ENCODE measurements at regions not wholly inside any gene's neighbourhood (a gene's known extent, or its start where the extent isn't known, plus 50 kb on each side); places are given as distances from the start of the nearest gene placed in this dataset.
"Not testable (repeated sequence)": the region's sequence is repeated elsewhere in the genome, so short reads cannot be mapped to it uniquely, and the experiment has no call there.

- DNase-seq (no peak), ATAC-seq (ENCODE audit: poor library complexity) (no peak)
- intact Hi-C loops (cut with DNase I): no loop called here
Observed at GRCh38 chr2:167851323-167851860, 396.0 kb downstream of the STK39 start.

- intact Hi-C loops (cut with DNase I): no loop called here
Observed at GRCh38 chr2:167844714-167845530, 402.5 kb downstream of the STK39 start.

DNA sequence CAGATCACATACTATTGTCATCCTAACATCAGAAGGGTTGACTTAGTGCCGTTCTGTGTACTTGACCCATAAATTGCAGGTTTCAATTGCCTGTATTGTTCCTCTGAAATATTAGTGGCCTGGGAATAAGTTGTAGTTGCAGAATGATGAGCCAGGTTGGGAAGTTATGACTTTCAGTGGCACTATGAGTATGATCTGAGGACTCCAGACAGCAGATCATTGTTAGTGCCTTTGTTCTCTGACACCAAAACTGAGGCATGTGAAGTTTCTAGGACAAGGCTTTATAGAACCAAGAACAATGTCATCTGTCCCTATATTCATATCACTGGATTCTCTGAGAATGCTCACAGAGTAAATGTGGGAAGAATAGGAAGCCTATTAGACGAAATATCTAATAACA is 403.7 kb downstream of the STK39 start:
- DNase-seq (no peak), ATAC-seq (ENCODE audit: poor library complexity) (no peak)
- intact Hi-C loops (cut with DNase I): no loop called here

More at GRCh38 chr2:167844714-167845530, 402.5 kb downstream of the STK39 start:
- no peak for ATAC-seq (ENCODE audit: poor library complexity)
- DNase-seq: no peak

DNA sequence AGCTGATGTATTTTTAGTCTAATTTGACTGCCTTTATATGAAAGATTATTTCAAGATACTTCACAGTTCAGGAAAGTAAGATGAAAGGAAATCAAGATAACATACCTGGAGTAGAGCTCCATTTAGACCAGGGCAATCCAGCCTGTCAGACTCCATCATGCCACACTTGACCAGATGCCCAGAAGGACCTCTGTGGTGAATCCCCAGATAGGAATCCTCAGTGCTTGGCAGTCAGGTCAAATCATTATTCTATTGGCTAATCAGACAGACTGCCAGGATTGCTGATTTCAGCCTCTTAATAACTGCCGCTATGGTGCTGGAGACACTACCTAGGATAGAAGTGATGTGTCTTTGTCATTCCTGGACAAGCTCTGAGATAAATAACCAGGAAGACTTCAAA is 404.2 kb downstream of the STK39 start:
- no peak for DNase-seq
- ATAC-seq (ENCODE audit: poor library complexity): no peak
- intact Hi-C loops (cut with DNase I): no loop called here

DNA sequence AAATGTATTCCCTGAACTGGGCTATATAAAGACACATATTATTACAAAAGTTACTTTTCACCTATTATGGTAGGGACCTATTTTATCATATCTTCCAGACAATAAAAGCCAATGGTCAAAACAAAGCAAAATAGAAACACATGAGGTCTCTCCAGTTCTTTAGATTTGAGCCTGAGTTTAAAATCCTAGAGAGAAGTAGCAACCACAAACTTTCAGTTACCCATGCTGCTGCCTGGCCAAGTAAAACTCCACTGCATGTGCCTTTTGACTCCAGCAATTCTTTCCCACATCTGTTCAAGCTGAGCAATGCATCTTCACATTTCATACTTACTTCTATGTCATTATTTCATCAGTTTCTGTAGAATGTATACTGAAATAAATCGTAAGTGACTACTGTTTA is 405.3 kb downstream of the STK39 start:
- no peak for ATAC-seq (ENCODE audit: poor library complexity)
- no peak for DNase-seq
- intact Hi-C loops (cut with DNase I): no loop called here

GRCh38 chr2:167835290-167835689 is 412.1 kb downstream of the STK39 start:
- DNase-seq; ATAC-seq (ENCODE audit: poor library complexity); intact Hi-C loops (cut with DNase I): not testable (repeated sequence)

DNA sequence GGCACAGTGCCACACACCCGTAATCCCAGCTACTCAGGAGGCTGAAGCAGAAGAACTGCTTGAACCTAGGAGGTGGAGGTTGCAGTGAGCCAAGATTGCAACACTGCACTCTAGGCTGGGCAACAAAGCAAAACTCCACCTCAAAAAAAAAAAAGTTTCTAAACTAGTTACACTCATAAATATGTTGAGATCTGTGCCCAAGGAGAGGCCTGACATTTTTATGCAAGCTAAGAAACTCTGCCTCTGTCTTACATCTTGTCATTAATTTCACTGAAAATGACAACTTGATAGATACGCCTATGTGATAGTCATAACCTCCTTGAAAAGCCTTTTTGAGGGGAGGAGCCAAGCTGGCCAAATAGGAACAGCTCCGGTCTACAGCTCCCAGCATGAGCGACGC is 412.7 kb downstream of the STK39 start:
- DNase-seq: no peak
- intact Hi-C loops (cut with DNase I): no loop called here
- no peak for ATAC-seq (ENCODE audit: poor library complexity)

DNA sequence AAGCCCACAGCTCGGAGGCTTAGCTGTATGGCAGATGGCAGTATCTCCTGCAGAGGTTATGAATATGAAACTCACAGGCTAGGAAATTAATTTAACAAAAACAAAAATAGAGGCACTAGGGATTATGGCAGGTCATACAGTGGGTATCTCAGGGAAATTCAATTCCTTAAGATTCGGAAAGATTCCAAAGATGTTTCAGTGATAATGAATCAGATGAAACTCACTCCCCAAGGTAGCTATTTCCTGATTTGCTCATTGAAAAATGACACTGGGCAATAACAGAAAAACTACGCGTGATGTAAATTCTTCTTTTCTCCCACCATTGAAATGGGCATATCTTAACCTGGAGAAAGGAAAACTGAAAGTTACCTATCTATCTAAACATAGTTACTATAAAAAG is 414.1 kb downstream of the STK39 start:
- DNase-seq (no peak), ATAC-seq (ENCODE audit: poor library complexity) (no peak)
- intact Hi-C loops (cut with DNase I): no loop called here

GRCh38 chr2:167832868-167833287 is 414.5 kb downstream of the STK39 start:
- intact Hi-C loops (cut with DNase I): no loop called here
- DNase-seq (no peak), ATAC-seq (ENCODE audit: poor library complexity) (no peak)

DNA sequence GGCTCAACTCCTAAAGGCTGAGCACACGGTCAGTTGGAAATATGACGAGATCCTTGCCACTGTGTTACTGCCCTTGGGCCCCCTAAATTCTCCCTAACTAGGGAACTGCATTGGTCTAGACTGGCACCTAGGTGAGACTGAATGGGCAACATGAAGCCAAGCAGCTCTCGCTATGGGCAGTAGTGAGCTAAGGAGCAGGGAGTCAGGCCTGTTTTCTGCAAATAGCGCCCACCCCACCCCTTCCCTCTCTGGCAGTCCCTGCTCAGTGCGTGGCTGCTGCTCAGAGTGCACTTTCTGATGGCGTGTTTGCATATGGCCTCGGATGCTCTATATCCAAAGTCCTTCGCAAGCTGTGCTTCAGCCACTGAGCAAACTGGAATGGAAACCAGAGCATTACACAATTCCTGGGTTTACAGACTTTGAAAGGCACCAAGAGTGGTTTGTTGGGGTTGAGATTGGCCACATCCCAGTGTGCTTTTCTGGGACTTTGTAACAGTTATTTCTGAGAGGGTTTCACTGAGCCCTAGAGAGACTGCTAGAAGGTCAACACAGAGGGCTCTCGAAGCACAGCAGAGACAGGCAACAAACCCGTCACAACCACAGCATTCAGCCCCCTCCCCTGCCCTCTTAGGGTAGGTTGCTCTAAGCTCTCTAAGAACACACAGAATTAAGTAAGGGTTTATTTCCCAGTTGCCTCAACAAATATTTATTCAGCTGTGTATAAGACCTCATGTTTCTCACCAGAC is 419.9 kb downstream of the STK39 start:
- DNase-seq: no peak
- intact Hi-C loops (cut with DNase I): no loop called here
- ATAC-seq (ENCODE audit: poor library complexity): no peak

DNA sequence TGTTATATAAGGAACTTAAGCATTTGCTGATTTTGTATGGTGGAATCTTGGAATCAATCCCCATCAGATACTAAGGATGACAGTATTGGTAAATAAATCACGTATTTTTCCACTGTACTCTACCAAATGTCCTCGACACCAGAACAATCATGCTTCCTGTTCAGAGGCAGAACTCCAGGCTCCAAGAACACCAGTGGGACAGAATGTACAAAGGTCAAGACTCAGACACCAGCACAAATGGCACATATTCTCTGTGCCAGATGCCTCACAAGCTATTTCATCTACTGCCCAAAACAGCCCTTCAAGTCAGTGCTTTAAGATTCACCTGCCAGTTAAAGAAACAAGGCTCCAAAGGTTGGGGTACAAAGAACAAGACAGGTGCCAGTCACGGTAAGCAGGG is 420.5 kb downstream of the STK39 start:
- no peak for DNase-seq
- intact Hi-C loops (cut with DNase I): no loop called here
- ATAC-seq (ENCODE audit: poor library complexity): no peak

DNA sequence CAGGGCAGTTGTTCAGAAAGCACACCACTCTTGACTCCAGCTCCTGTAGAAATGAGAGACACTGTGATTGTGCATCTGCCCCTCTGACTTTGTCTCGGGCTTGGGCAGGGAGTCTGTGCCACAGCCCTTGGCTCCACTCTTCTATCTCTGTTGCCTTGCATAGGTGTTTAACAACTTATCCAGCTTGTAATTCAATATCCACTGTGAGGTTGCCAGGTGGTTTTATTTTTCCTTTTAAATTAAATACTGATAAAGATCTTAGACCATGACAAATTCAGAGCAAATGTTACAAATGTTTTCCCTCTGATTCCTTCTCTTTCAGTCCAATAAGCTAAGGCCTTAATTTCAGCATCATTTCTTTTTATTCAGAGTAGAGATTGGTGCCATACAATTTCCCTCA is 421.7 kb downstream of the STK39 start:
- intact Hi-C loops (cut with DNase I): no loop called here
- no peak for ATAC-seq (ENCODE audit: poor library complexity)

GRCh38 chr2:167822690-167823465 is 424.5 kb downstream of the STK39 start:
- intact Hi-C loops (cut with DNase I): no loop called here
- no peak for DNase-seq
- no peak for ATAC-seq (ENCODE audit: poor library complexity)

More for the DNA sequence above, 421.7 kb downstream of the STK39 start:
- no peak for DNase-seq

DNA sequence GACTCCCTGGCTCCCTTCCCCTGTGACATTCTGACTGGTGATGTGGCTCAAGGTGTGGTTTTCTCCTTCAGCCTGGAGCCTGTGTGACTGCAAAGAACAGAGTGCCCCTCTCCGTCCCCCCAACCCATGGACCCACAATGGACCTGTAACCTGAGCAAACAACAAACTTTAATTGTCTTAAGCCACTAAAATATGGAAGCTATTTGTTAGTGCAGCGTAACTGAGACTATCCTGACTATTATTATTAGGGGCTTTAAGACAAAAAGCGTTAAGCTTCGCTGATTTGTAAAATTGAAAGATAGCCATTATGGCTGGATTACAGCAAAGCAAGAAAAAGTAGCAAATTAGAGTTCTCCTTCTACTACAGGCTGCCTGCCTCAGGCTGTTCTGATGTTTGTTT is 426.9 kb downstream of the STK39 start:
- intact Hi-C loops (cut with DNase I): no loop called here
- ATAC-seq (ENCODE audit: poor library complexity): no peak
- no peak for DNase-seq

DNA sequence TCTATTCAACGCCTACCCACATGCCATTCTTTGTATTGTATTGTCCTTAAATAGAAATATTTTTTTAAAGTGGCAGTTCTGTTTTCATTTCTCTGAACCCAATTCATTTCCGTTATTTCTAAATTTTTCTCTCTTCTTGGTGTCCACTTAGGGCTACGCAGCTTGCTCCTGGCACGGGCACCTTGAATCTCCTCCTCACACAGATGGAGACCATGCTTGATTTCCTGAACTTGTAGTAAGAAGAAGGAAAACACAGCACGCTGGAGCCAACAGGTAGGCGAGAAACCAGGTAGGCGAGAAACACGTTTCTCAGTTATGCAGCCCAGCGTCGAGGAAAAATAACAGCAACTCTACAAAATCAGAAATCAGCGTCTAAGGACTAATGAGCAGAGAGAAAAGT is 428.9 kb downstream of the STK39 start:
- ATAC-seq (ENCODE audit: poor library complexity): no peak
- intact Hi-C loops (cut with DNase I): no loop called here
- DNase-seq: no peak

DNA sequence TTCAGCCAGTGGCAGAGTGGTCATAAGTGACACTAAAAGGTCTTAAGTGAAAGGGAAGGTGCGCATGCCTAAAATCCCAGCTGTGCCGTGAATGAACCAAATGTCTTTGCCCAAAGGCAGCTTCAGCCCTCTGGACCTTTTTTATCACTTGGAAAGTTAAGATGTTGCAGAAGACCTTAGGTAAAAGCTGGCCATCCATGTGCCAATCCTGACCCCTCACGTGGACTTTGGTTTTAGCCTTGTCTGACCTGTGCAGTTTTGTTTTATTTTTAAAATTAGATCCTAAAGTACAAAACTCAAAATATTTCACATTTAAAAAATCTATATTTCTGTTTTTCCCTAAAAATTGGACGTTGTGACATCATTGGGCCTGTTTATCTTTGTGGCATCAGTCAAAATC is 429.5 kb downstream of the STK39 start:
- intact Hi-C loops (cut with DNase I): no loop called here
- ATAC-seq (ENCODE audit: poor library complexity) (no peak), DNase-seq (no peak)

DNA sequence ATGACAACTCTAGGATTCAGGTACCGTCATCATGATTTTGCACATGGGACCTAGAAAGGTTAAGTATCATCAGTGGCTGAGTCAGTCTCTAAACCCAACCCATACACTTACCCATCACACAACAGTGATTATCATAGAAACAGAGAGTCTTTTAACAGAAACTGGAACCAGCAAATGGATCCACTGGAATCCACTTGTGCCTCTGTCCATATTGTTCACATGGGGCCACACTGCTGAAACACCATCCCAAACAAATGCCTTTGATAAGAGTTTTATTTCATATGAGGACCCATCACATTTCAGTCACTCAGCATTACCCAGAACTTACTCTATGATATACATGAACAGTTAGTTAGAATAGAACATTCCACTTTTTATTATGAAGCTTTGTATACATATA is 430.0 kb downstream of the STK39 start:
- intact Hi-C loops (cut with DNase I): no loop called here
- ATAC-seq (ENCODE audit: poor library complexity) (no peak), DNase-seq (no peak)

DNA sequence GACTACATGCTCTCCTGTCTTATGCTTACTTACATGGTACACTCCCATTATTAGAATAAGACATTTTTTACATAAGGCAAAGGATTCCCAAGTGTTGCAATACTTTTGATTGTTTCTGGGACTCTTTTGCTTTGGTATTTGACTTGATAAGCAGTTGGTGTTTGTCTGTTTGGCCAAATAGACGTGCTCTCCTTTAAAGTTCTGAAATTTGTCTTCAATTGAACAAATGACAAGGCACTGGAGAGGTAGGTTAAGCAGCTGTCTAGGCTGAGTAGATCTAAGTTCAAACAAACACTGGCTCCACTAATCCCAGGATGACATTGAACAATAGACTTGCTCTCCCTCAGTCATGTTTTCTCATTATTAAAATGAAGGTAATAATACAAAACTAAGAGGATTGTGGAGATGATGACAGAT is 430.5 kb downstream of the STK39 start:
- intact Hi-C loops (cut with DNase I): no loop called here
- DNase-seq: no peak
- ATAC-seq (ENCODE audit: poor library complexity): no peak

All from Right ventricle myocardium superior (tissue), 1 donor.